Fibroblast of skin of left biceps (primary cell): ENCODE measurements at regions not wholly inside any gene's neighbourhood (a gene's known extent, or its start where the extent isn't known, plus 50 kb on each side); places are given as distances from the start of the nearest gene placed in this dataset.

ENCODE experiments used
- DNase-seq, 2 experiments: peaks; one replicate each; pipeline ENCODE4 v3.0.0-alpha.2; 2013; ENCODE audit warnings: low read depth in 2 of 2

DNA sequence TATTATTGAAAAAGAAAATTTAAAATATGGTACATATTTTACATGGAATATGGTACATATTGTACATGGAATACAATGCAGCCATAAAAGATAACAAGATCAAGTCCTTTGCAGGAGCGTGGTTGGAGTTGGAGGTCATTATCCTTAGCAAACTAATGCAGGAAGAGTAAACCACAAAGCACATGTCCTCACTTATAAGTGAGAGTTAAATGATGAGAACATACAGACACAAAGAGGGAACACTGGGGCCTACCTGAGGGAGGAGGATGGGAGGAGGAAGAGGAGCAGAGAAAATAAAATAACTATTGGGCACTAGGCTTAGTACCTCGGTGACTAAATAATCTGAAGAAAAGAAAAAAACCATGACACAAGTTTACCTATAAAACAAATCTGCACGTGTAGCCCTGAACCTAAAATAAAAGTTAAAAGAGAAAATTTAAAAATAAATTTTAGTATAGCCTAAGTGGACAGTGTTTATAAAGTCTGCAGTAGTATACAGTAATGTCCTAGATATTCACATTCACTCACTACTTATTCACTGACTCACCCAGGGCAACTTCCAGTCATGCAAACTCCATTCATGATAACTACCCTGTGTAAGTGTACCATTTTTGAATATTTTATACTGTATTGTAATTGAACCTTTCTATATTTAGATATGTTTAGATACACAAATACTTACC lies 204.4 kb downstream of the FAM76B start:
- no peak for DNase-seq

- DNase-seq, result no peak
These were observed 205.0 kb downstream of the FAM76B start for GRCh38 chr11:95584589-95584988.

DNA sequence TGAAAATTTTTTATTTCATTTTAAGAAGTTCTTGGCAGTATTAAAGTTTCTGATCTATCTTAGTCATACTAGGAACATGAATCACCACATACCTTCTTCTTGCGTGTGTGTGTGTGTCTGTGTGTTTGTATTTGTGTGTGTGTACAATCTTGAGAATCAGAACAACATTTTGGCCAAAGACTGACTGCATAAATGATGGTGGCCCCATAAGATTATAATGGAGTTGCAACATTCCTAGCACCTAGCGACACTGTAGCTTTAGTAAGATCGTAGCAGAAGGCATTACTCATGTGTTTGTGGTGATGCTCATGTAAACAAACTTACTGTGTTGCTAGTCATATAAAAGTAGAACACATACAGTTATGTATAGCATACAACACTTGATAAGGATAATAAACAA lies 205.4 kb downstream of the FAM76B start:
- no peak for DNase-seq

GRCh38 chr11:95577716-95578460 lies 211.7 kb downstream of the FAM76B start:
- DNase-seq, result no peak

GRCh38 chr11:95576146-95576845 lies 213.3 kb downstream of the FAM76B start:
- DNase-seq, result no peak

DNA sequence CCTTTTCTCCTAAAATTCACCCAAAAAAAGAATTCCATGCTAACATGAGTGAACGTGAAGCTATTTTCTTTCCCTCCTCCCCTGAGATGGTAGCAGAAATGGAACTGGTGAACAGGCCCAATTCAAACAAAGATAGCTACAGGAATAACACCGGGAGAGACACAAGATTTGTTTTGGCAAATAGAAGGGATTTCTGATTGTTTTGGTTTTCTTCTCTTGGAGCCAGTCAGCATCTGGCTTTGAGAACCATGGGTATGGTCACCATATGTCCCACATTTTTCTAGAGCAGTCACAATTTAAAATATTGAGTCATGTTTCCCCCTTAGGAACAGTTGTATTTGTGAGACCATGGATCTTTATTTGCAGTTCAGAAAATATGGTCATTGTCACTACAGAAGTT lies 214.1 kb downstream of the FAM76B start:
- DNase-seq, result no peak

GRCh38 chr11:95571718-95572260 lies 217.8 kb downstream of the FAM76B start:
- no peak for DNase-seq

GRCh38 chr11:95570845-95571244 lies 218.7 kb downstream of the FAM76B start:
- no peak for DNase-seq

- no peak for DNase-seq
These were observed 220.4 kb downstream of the FAM76B start for GRCh38 chr11:95569207-95569606.

GRCh38 chr11:95568281-95568680 lies 221.3 kb downstream of the FAM76B start:
- peak in 1 of 2 experiments; percentile 52 for DNase-seq

DNA sequence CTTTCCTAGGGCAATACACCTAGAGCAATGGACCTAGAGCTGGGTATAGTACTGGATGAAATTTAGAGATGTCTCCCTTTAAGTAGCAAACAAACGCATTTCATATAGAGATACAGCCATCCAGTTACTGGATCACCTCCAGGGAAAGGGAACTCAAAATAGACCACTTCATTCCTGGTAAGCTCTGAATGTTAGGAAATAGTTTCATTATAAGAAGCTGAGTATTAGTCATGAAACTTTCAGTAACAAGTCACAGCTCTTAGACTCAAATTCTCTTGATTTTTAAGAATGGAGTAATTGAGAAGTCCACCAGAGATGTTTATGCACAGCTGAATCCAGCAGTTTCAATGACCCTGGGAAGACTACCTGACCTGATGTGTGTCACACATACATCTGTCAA lies 221.9 kb downstream of the FAM76B start:
- peak; percentile 75 to 79 for DNase-seq

GRCh38 chr11:95566211-95566610 lies 223.4 kb downstream of the FAM76B start:
- peak in 1 of 2 experiments; percentile 69 for DNase-seq

GRCh38 chr11:95565724-95566141 lies 223.8 kb downstream of the FAM76B start:
- no peak for DNase-seq

GRCh38 chr11:95563859-95564258 lies 225.7 kb downstream of the FAM76B start:
- no peak for DNase-seq

GRCh38 chr11:95563173-95563572 lies 226.4 kb downstream of the FAM76B start:
- DNase-seq, result no peak

GRCh38 chr11:95562196-95562921 lies 227.2 kb downstream of the FAM76B start:
- DNase-seq, result no peak

DNA sequence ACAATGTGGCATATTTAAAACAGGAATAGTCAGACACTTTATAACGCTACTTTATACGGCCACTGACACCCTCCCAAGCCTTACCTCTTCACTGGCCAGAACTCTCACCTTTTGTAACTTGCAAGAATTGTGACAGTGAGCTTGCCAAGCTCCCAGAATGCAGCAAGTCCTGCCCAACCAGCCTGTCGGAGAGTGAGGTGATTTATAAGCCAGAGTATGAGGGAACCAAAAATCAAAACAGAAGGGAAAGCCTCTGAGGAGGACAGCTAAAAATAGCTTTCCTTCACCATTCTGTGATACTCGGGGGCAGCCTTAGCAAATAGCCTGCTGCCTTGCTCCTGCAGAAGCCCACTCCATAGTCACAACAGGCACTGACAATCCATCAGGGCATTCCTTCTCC lies 229.7 kb downstream of the FAM76B start:
- DNase-seq, result no peak

GRCh38 chr11:95557376-95557775 lies 232.2 kb downstream of the FAM76B start:
- DNase-seq, result no peak

DNA sequence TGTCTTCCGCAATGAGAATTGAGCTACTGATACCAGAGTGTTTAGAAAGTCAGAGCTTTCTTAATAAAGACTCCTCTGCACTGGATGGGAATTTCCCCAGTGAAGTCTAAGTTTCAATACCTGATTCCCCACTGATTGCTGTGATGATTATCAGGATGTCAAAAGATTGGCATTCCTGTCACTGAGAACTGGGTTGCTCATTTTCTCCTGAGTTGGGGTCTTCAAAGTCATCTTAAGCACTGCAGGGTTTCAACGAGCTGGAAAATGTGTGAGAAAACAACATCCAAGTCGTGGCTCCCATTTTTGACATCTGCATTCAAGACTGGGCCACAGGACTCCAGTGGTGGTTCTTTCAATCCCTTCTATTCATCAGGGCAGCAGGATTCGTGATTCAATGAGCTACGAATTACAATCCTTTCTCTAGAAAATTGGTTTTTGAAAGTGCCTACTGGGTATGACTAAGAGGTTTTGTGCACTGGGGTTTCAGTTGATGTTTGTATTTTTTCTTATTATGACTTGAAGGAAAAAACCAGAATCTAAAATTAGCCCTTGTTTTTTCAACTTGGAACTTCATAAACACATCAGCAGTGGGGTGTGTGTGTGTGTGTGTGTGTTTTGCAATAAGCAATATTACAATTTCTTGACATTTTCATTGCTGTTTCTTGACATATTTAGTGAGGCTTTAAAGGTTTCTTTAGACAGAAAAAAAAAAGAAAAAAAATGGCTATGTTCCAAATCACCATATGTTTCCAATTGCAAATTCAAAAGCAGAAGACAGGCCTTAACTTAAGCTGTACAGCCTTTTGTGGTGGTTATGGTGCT lies 233.0 kb downstream of the FAM76B start:
- DNase-seq, result peak; percentile 78 to 89

- no peak for DNase-seq
These were observed 233.6 kb downstream of the FAM76B start for GRCh38 chr11:95556011-95556341.

DNA sequence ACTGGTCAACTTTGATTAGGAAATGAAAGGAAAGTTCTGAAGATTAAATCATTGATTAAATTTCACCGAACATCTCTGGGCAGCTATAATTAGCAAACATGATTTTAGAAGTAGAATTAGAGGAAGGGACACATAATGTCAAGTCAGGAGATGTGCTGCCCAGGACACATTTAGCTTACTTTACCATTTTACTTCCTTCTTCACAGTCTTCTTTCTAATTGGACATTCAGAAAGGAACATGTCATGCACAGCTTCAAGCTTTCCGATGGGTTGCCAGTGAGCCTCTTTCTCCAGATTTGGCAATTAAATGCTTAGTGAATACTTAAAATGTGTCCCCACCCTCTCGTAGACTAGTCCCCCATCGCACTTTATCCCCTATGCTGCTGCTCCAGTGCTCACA lies 234.7 kb downstream of the FAM76B start:
- no peak for DNase-seq
